ENCODE measurements at regions not wholly inside any gene's neighbourhood (a gene's known extent, or its start where the extent isn't known, plus 50 kb on each side); places are given as distances from the start of the nearest gene placed in this dataset.

DNA sequence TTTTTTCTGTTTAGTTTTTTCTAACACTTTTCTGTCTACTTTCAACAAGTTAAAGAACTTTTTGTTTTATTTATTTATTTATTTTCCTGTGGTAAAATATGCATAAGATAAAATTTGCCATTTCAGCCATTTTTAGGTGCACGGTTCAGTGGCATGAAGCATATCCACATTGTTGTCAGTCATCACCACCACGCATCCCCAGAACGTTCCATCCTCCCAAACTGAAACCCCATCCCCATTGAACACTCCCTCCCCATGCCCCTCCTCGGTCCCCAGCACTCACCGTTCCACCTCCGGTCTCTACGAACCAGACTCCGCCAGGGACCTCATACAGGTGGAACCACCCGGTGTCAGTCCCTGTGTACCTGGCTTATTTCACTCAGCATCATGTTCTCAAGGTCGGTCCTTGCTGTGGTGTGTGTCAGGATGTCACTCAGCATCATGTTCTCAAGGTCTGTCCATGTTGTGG is 118.1 kb downstream of the SIK1 start:
- no peak overlapping the region for H2AFZ ChIP-seq (ENCODE audit: insufficient read depth, low read depth, low read length, poor library complexity, severe bottlenecking)
- TF ChIP-seq, protein P1, sequence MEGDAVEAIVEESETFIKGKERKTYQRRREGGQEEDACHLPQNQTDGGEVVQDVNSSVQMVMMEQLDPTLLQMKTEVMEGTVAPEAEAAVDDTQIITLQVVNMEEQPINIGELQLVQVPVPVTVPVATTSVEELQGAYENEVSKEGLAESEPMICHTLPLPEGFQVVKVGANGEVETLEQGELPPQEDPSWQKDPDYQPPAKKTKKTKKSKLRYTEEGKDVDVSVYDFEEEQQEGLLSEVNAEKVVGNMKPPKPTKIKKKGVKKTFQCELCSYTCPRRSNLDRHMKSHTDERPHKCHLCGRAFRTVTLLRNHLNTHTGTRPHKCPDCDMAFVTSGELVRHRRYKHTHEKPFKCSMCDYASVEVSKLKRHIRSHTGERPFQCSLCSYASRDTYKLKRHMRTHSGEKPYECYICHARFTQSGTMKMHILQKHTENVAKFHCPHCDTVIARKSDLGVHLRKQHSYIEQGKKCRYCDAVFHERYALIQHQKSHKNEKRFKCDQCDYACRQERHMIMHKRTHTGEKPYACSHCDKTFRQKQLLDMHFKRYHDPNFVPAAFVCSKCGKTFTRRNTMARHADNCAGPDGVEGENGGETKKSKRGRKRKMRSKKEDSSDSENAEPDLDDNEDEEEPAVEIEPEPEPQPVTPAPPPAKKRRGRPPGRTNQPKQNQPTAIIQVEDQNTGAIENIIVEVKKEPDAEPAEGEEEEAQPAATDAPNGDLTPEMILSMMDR (IDR thresholded peaks at IDR 0.05) = no peak
- no peak for TF ChIP-seq EZH2 (IDR thresholded peaks at IDR 0.05; ENCODE audit: borderline replicate concordance, insufficient read depth, low read depth, low read length, poor library complexity, severe bottlenecking)
- ATAC-seq (ENCODE audit: low read depth) = no peak
- no peaks in the 10 kb centered on the region for H3K9me3 Mint-ChIP-seq (ENCODE audit: insufficient read depth)
- no peak overlapping the region for H3K4me2 ChIP-seq (replicated peaks; ENCODE audit: low read depth, low read length, poor library complexity, severe bottlenecking)
- H3K27me3 Mint-ChIP-seq = peaks cover 9% of the 10 kb centered on the region
- 95% methylated on average over 10 of the region's 10 CpGs for WGBS (ENCODE audit: insufficient coverage)
- H3K4me3 Mint-ChIP-seq = no peak overlapping the region
- H3K4me3 ChIP-seq (ENCODE audit: control extremely low read depth in 1 of 5, extremely low read depth in 1 of 5, insufficient read depth in 1 of 5, low read depth in 2 of 5, low read length in 4 of 5) = no peak overlapping the region
- no peaks in the 10 kb centered on the region for H3K79me2 ChIP-seq (ENCODE audit: control insufficient read depth, insufficient read depth, low read length)
- H3K36me3 ChIP-seq (replicated peaks in 1 of 2; ENCODE audit: control extremely low read depth in 1 of 2, control insufficient read depth in 1 of 2, extremely low read depth in 1 of 2, insufficient read depth in 2 of 2, low read length in 1 of 2) = no peaks in the 10 kb centered on the region
- POLR2A ChIA-PET = no interaction called here
- H4K20me1 ChIP-seq (ENCODE audit: control insufficient read depth, insufficient read depth, low read length, poor library complexity, severe bottlenecking) = no peaks in the 10 kb centered on the region
- peaks cover 17 to 57% of the 10 kb centered on the region in 2 donors for H3K4me1 ChIP-seq (ENCODE audit: control insufficient read depth in 2 of 2, insufficient read depth in 2 of 2, low read length in 2 of 2)
- peaks cover 57% of the 10 kb centered on the region for H3K4me1 Mint-ChIP-seq
- intact Hi-C loops (cut with micrococcal nuclease) = no loop called here
- H3K9me3 ChIP-seq (ENCODE audit: control extremely low read depth in 1 of 3, control insufficient read depth in 2 of 3, insufficient read depth in 1 of 3, low read length in 2 of 3) = no peaks in the 10 kb centered on the region
- no peak overlapping the region for H3K9ac ChIP-seq (ENCODE audit: low read length)
- no peak for DNase-seq
- H3K27ac ChIP-seq (ENCODE audit: low read length in 2 of 2) = no peak overlapping the region
- peaks cover 0 to 7% (median 0%) of the 10 kb centered on the region in 4 experiments for H3K27me3 ChIP-seq (replicated peaks in 1 of 4; ENCODE audit: control extremely low read depth in 1 of 4, control insufficient read depth in 3 of 4, insufficient read depth in 4 of 4, low read length in 3 of 4)
- CTCF ChIA-PET = no interaction called here
- H3K27ac Mint-ChIP-seq = peak overlapping the region; percentile 26

DNA sequence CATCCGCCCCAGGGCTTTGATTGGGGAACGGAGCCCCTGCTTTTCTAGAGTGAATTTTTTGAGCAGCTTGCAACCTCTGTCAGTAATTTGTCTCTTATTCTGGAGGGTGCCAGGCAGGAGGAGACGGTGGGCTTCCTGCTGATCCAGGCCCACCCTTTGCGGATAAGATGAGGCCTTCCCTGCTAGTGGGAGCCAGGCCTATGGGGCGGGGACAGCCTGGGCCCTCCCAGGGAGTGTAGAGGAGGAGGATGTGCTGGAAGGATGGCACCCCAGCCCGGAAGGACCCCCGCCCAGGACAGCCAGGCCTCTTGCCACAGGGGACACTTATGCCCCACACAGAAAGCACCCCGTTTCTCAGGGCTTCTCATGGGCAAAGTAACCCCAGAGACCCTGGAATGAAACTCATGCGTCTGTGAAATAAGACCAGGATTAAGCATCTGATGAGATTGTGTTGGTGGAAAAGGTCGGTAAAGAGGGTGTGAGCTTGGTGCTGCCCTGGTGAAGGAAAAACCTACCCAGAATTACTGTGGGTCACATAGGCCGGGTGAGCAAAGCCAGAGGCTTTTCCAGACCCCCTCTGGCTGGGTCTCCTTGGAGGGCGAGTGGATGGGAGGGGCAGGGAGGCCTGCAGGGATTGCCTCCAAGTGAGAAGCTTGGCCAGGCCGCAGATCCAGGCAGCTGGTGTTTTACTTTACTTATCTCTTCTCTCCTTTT is 118.7 kb downstream of the SIK1 start:
- Mint-ChIP-seq H3K9me3 (ENCODE audit: insufficient read depth) (no peaks in the 10 kb centered on the region), H3K4me3 (no peak overlapping the region), H3K27ac (no peak overlapping the region), H3K4me1 (peaks cover 56% of the 10 kb centered on the region), H3K27me3 (peaks cover 13% of the 10 kb centered on the region)
- no peak overlapping the region for H3K4me2 ChIP-seq (replicated peaks; ENCODE audit: low read depth, low read length, poor library complexity, severe bottlenecking)
- no peak overlapping the region for H2AFZ ChIP-seq (ENCODE audit: insufficient read depth, low read depth, low read length, poor library complexity, severe bottlenecking)
- ATAC-seq (ENCODE audit: low read depth) (no peak), DNase-seq (no peak)
- CTCF ChIA-PET = no interaction called here
- no peaks in the 10 kb centered on the region for H3K79me2 ChIP-seq (ENCODE audit: control insufficient read depth, insufficient read depth, low read length)
- intact Hi-C loops (cut with micrococcal nuclease) = no loop called here
- TF ChIP-seq, protein P1 (IDR thresholded peaks at IDR 0.05) = no peak
- TF ChIP-seq EZH2 (IDR thresholded peaks at IDR 0.05; ENCODE audit: borderline replicate concordance, insufficient read depth, low read depth, low read length, poor library complexity, severe bottlenecking) = no peak
- no peak overlapping the region for H3K9ac ChIP-seq (ENCODE audit: low read length)
- no peaks in the 10 kb centered on the region for H3K36me3 ChIP-seq (replicated peaks in 1 of 2; ENCODE audit: control extremely low read depth in 1 of 2, control insufficient read depth in 1 of 2, extremely low read depth in 1 of 2, insufficient read depth in 2 of 2, low read length in 1 of 2)
- no peaks in the 10 kb centered on the region for H3K9me3 ChIP-seq (ENCODE audit: control extremely low read depth in 1 of 3, control insufficient read depth in 2 of 3, insufficient read depth in 1 of 3, low read length in 2 of 3)
- peaks cover 21 to 57% of the 10 kb centered on the region in 2 donors for H3K4me1 ChIP-seq (ENCODE audit: control insufficient read depth in 2 of 2, insufficient read depth in 2 of 2, low read length in 2 of 2)
- no peak overlapping the region for H3K27ac ChIP-seq (ENCODE audit: low read length in 2 of 2)
- H4K20me1 ChIP-seq (ENCODE audit: control insufficient read depth, insufficient read depth, low read length, poor library complexity, severe bottlenecking) = no peaks in the 10 kb centered on the region
- no peak overlapping the region for H3K4me3 ChIP-seq (ENCODE audit: control extremely low read depth in 1 of 5, extremely low read depth in 1 of 5, insufficient read depth in 1 of 5, low read depth in 2 of 5, low read length in 4 of 5)
- peaks cover 0 to 10% (median 0%) of the 10 kb centered on the region in 4 experiments for H3K27me3 ChIP-seq (replicated peaks in 1 of 4; ENCODE audit: control extremely low read depth in 1 of 4, control insufficient read depth in 3 of 4, insufficient read depth in 4 of 4, low read length in 3 of 4)
- WGBS (ENCODE audit: insufficient coverage) = 99% methylated on average over 11 of the region's 13 CpGs
- POLR2A ChIA-PET = no interaction called here

All from B cell (primary cell).